SK-N-SH treated with all-trans-retinoic acid at 6 μM for 48 hours (cell line): ENCODE measurements at regions not wholly inside any gene's neighbourhood (a gene's known extent, or its start where the extent isn't known, plus 50 kb on each side); places are given as distances from the start of the nearest gene placed in this dataset.
A peak's percentile ranks its signal among the peaks of the same experiment; 100 is the strongest.

Experiments
- ATAC-seq: fragments of 200-7000 bp; cut with Tn5 transposase; 3 replicates; pipeline ENCODE4 v1.9.1; 2020; ENCODE audit warnings: mild to moderate bottlenecking, moderate library complexity
- BACH2 ChIP-seq: fragments of 250-450 bp; sonication (Bioruptor Pico); IDR thresholded peaks from 2 replicates; pipeline ENCODE4 v1.9.0; 2021; ENCODE audit warnings: mild to moderate bottlenecking, borderline replicate concordance
- ESRRG ChIP-seq: fragments of 250-450 bp; sonication (Bioruptor Pico); IDR thresholded peaks from 2 replicates; pipeline ENCODE4 v1.6.1; 2021; ENCODE audit warnings: mild to moderate bottlenecking
- GLIS3 ChIP-seq: fragments of 250-450 bp; sonication (Bioruptor Pico); IDR thresholded peaks from 2 replicates; pipeline ENCODE4 v1.5.0; 2020; ENCODE audit warnings: mild to moderate bottlenecking, moderate library complexity
- ISL1 ChIP-seq: fragments of 250-450 bp; sonication (Bioruptor Pico); IDR thresholded peaks from 2 replicates; pipeline ENCODE4 v2.1.2; 2022; ENCODE audit warnings: mild to moderate bottlenecking, moderate library complexity
- OSR1 ChIP-seq: fragments of 250-450 bp; sonication (Bioruptor Pico); IDR thresholded peaks from 2 replicates; pipeline ENCODE4 v1.8.0; 2022; ENCODE audit warnings: moderate library complexity, mild to moderate bottlenecking, inconsistent platforms
- PPARA ChIP-seq: fragments of 250-450 bp; sonication (Bioruptor Pico); IDR thresholded peaks from 2 replicates; pipeline ENCODE4 v1.5.0; 2020; ENCODE audit warnings: mild to moderate bottlenecking, borderline replicate concordance
- RARB ChIP-seq: fragments of 250-450 bp; sonication (Bioruptor Pico); IDR thresholded peaks from 2 replicates; pipeline ENCODE4 v1.8.0; 2021; ENCODE audit warnings: mild to moderate bottlenecking, moderate library complexity
- SNAI2 ChIP-seq: fragments of 250-450 bp; sonication (Bioruptor Pico); IDR thresholded peaks from 2 replicates; pipeline ENCODE4 v1.5.0; 2020; ENCODE audit warnings: mild to moderate bottlenecking, moderate library complexity
- TCF4 ChIP-seq: fragments of 250-450 bp; sonication (Bioruptor Pico); IDR thresholded peaks from 2 replicates; pipeline ENCODE4 v1.8.0; 2021; ENCODE audit warnings: mild to moderate bottlenecking, moderate library complexity, borderline replicate concordance
- TOX ChIP-seq: fragments of 250-450 bp; sonication (Bioruptor Pico); IDR thresholded peaks from 2 replicates; pipeline ENCODE4 v1.8.0; 2021; ENCODE audit warnings: mild to moderate bottlenecking, moderate library complexity, borderline replicate concordance
- ZC3H10 ChIP-seq: fragments of 250-450 bp; sonication (Bioruptor Pico); IDR thresholded peaks from 2 replicates; pipeline ENCODE4 v1.5.1; 2021; ENCODE audit warnings: mild to moderate bottlenecking, moderate library complexity
- ZFP3 ChIP-seq: fragments of 250-450 bp; sonication (Bioruptor Pico); IDR thresholded peaks from 2 replicates; pipeline ENCODE4 v1.5.0; 2020; ENCODE audit warnings: mild to moderate bottlenecking, moderate library complexity
- ZFP30 ChIP-seq: fragments of 450-650 bp; formaldehyde crosslinking; IDR thresholded peaks from 2 replicates; pipeline ENCODE4 v1.5.0; 2022; ENCODE audit warnings: mild to moderate bottlenecking, moderate library complexity
- ZNF565 ChIP-seq: fragments of 450-650 bp; formaldehyde crosslinking; conservative IDR thresholded peaks from 2 replicates; pipeline ENCODE4 v1.5.0; 2020; ENCODE audit warnings: low read depth, mild to moderate bottlenecking, moderate library complexity
- ZNF70 ChIP-seq: fragments of 450-650 bp; formaldehyde crosslinking; IDR thresholded peaks from 2 replicates; pipeline ENCODE4 v1.5.0; 2020; ENCODE audit warnings: mild to moderate bottlenecking, moderate library complexity
- ZNF8 ChIP-seq: fragments of 450-650 bp; formaldehyde crosslinking; IDR thresholded peaks from 2 replicates; pipeline ENCODE4 v1.5.0; 2020; ENCODE audit warnings: mild to moderate bottlenecking, moderate library complexity
- TF ChIP-seq, protein P1 (sequence below): fragments of 250-450 bp; sonication (Bioruptor Pico); IDR thresholded peaks from 2 replicates; pipeline ENCODE4 v1.5.0; 2020; ENCODE audit warnings: mild to moderate bottlenecking, moderate library complexity
- TF ChIP-seq, protein P2 (sequence below): fragments of 250-450 bp; sonication (Bioruptor Pico); IDR thresholded peaks from 2 replicates; pipeline ENCODE4 v1.8.0; 2021; ENCODE audit warnings: low read depth, mild to moderate bottlenecking, moderate library complexity, borderline replicate concordance
- TF ChIP-seq, protein P3 (sequence below): fragments of 250-450 bp; sonication (Bioruptor Pico); IDR thresholded peaks from 2 replicates; pipeline ENCODE4 v1.5.1; 2021; ENCODE audit warnings: mild to moderate bottlenecking, moderate library complexity

DNA sequence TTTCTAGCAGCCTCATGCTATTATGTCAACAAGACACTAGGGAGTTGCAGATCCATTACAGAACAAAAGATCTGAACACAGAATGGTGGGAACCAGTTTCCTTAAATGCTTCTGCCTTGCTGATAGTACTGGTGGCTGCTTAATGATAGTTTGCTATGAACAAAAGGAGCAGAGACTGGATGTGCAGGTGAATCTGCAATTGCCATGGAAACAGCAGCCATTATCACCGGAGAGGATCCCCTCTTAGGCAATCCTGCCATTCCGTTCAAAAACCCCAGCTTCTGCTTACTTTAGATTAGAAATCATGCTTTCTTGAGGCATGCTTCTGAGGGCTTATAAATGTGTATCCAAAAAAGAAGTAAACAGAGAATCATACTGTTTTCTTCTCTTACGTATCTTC lies 80.0 kb upstream of the PRKAR2B start:
- ATAC-seq = no peak
- TF ChIP-seq GLIS3 (no peak), RARB (CRISPR knock-in tag) (no peak), ZC3H10 (CRISPR knock-in tag) (no peak), ZNF70 (CRISPR knock-in tag) (no peak), OSR1 (no peak), ZFP3 (CRISPR knock-in tag) (no peak), PPARA (no peak), ZNF8 (no peak), ZFP30 (CRISPR knock-in tag) (no peak), TOX (CRISPR knock-in tag) (no peak), SNAI2 (CRISPR knock-in tag) (no peak), ZNF565 (no peak), ISL1 (no peak), BACH2 (CRISPR knock-in tag) (no peak)
- TF ChIP-seq, protein P1, sequence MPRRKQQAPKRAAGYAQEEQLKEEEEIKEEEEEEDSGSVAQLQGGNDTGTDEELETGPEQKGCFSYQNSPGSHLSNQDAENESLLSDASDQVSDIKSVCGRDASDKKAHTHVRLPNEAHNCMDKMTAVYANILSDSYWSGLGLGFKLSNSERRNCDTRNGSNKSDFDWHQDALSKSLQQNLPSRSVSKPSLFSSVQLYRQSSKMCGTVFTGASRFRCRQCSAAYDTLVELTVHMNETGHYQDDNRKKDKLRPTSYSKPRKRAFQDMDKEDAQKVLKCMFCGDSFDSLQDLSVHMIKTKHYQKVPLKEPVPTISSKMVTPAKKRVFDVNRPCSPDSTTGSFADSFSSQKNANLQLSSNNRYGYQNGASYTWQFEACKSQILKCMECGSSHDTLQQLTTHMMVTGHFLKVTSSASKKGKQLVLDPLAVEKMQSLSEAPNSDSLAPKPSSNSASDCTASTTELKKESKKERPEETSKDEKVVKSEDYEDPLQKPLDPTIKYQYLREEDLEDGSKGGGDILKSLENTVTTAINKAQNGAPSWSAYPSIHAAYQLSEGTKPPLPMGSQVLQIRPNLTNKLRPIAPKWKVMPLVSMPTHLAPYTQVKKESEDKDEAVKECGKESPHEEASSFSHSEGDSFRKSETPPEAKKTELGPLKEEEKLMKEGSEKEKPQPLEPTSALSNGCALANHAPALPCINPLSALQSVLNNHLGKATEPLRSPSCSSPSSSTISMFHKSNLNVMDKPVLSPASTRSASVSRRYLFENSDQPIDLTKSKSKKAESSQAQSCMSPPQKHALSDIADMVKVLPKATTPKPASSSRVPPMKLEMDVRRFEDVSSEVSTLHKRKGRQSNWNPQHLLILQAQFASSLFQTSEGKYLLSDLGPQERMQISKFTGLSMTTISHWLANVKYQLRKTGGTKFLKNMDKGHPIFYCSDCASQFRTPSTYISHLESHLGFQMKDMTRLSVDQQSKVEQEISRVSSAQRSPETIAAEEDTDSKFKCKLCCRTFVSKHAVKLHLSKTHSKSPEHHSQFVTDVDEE = no peak
- TF ChIP-seq, protein P2, sequence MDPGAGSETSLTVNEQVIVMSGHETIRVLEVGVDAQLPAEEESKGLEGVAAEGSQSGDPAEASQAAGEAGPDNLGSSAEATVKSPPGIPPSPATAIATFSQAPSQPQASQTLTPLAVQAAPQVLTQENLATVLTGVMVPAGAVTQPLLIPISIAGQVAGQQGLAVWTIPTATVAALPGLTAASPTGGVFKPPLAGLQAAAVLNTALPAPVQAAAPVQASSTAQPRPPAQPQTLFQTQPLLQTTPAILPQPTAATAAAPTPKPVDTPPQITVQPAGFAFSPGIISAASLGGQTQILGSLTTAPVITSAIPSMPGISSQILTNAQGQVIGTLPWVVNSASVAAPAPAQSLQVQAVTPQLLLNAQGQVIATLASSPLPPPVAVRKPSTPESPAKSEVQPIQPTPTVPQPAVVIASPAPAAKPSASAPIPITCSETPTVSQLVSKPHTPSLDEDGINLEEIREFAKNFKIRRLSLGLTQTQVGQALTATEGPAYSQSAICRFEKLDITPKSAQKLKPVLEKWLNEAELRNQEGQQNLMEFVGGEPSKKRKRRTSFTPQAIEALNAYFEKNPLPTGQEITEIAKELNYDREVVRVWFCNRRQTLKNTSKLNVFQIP (CRISPR knock-in tag) = no peak

DNA sequence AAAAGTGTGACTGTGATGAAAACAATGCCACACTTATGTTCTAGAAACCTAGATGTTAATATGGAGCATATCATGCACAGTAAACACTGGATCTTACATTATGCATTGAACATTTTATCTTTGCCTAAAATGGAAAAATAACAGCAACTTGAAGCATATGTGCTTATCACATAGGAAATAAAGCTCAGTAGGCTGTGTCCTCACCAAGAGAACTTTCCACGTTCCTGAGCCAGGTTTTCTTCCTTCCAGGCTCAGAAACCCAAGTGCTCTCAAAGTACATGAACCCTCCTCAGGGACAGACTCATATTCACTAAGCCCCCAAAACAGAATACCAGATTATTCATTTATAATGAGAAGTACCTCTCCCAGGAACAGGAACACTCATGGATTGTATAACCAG lies 79.4 kb upstream of the PRKAR2B start:
- TF ChIP-seq, protein P3, sequence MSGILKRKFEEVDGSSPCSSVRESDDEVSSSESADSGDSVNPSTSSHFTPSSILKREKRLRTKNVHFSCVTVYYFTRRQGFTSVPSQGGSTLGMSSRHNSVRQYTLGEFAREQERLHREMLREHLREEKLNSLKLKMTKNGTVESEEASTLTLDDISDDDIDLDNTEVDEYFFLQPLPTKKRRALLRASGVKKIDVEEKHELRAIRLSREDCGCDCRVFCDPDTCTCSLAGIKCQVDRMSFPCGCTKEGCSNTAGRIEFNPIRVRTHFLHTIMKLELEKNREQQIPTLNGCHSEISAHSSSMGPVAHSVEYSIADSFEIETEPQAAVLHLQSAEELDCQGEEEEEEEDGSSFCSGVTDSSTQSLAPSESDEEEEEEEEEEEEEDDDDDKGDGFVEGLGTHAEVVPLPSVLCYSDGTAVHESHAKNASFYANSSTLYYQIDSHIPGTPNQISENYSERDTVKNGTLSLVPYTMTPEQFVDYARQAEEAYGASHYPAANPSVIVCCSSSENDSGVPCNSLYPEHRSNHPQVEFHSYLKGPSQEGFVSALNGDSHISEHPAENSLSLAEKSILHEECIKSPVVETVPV (CRISPR knock-in tag) = no peak
- TF ChIP-seq, protein P1 = no peak
- ATAC-seq = no peak

DNA sequence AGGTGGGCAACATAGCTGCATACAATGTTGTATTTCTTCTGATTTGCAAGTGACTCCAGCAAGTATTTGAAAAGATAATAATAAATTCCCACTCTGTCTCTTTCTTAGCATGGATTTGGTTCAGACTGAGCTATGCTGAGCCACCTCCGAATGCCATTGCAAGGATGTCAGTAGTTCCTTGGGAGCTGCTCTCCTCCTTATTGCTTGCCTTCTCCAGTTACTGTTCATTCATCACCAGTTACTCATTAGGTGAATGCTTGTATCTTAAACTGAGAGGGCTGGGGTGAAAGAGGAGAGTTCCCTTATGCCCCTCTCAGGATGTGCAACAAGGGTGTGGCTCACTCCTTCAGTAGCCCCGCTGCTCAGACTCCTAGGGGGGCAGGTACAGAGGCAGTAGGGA lies 78.4 kb upstream of the PRKAR2B start:
- no peak for TF ChIP-seq TOX (CRISPR knock-in tag)
- no peak for TF ChIP-seq ZFP3 (CRISPR knock-in tag)
- no peak for TF ChIP-seq ISL1
- no peak for TF ChIP-seq ZNF565
- no peak for TF ChIP-seq ZNF8
- TF ChIP-seq ZFP30 (CRISPR knock-in tag) = no peak
- no peak for TF ChIP-seq ZNF70 (CRISPR knock-in tag)
- TF ChIP-seq, protein P1 = no peak
- TF ChIP-seq ESRRG (CRISPR knock-in tag) = no peak
- TF ChIP-seq, protein P2 (CRISPR knock-in tag) = no peak
- TF ChIP-seq TCF4 (CRISPR knock-in tag) = no peak
- ATAC-seq = peak; percentile 58
